ENCODE measurements at regions not wholly inside any gene's neighbourhood (a gene's known extent, or its start where the extent isn't known, plus 50 kb on each side); places are given as distances from the start of the nearest gene placed in this dataset.

GRCh38 chr9:22693156-22693555 lies 246.5 kb downstream of the DMRTA1 start:
- TF ChIP-seq CTCF (IDR thresholded peaks at IDR 0.05) (no peak), EZH2 (IDR thresholded peaks at IDR 0.05) (no peak), EZH2phosphoT487 (IDR thresholded peaks at IDR 0.05) (no peak)

All from neural progenitor cell (in vitro differentiated cells).